HG03095 (cell line): ENCODE measurements at regions not wholly inside any gene's neighbourhood (a gene's known extent, or its start where the extent isn't known, plus 50 kb on each side); places are given as distances from the start of the nearest gene placed in this dataset.
"Not testable (repeated sequence)": the region's sequence is repeated elsewhere in the genome, so short reads cannot be mapped to it uniquely, and the experiment has no call there.

Experiments
- ATAC-seq: cut with Tn5 transposase; IDR thresholded peaks from one replicate; pipeline ENCODE4 v1.9.1; 2021; ENCODE audit warnings: moderate library complexity; ENCODE audit not compliant: unreplicated experiment

- ATAC-seq: no peak
Observed at GRCh38 chr18:30639361-30639760, 403.2 kb downstream of the DSC3 start.

GRCh38 chr18:30634249-30634648 is 408.3 kb downstream of the DSC3 start:
- no peak for ATAC-seq

DNA sequence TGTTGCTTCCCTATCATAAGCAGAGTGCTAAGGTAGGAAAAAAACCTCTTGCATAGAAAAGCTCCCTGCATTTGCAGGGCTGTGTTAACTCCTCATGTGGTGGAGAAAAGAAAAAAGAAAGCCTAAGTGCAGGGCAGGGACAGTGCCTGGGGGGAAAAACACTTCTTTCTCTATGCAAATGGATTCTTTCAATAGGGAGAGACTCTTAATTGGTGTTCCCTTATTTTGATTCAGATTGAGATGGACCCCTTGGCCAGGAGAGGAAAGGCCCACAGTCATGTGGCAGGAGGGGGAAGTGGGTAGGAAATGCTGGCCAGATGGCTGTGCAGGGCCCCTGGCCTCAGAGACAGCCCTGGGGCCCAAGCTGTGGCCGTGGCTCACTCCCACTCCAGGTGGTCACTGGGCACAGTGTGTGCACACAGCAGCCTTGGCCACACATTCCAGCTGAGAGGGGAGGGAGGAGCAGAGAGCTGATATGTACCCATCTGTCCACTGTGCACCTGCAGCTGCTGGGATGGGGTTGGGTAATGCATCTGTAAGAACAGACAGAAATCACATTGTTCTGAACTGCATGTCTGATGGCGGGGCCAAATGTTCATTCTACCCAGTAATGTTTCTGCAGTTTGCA is 410.4 kb downstream of the DSC3 start:
- no peak for ATAC-seq

GRCh38 chr18:30625961-30626360 is 416.6 kb downstream of the DSC3 start:
- ATAC-seq: no peak

- no peak for ATAC-seq
Observed at GRCh38 chr18:30623401-30624065, 419.0 kb downstream of the DSC3 start.

- ATAC-seq: no peak
Observed at GRCh38 chr18:30622635-30623034, 419.9 kb downstream of the DSC3 start.

DNA sequence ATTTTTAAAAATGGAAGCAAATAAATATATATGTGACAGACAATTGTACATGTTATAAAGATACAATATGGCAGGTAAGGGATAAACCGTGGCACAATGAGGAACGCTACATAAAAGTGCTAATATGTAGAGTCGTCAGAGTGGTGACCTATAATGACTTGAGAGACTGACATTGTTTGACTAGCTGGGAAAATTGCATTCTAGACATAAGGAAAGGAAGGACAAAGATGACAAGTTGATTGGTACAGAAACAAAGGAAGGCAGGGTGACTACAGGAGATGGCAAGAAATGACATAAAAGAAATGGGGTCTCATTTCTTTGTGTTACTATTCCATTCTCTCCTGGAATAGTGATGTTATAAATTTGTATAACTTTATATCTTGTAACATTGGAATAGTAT is 420.4 kb downstream of the DSC3 start:
- no peak for ATAC-seq

DNA sequence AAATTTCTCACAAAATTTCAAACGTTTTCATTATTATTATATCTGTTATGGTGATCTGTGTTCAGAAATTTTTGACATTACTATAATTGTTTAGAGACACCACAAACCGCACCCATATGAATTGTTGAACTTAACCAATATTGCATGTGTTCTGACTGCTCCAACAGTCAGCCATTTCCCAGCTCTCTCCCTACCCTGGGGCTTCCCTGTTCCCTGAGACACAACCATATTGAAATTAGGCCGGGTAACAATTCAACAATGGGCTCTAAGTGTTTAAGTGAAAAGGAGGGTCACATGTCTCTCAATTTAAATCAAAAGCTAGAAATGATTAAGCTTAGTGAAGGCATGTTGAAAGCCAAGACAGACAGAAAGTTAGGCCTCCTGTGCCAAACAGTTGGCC is 424.0 kb downstream of the DSC3 start:
- ATAC-seq: no peak

GRCh38 chr18:30616414-30616813 is 426.1 kb downstream of the DSC3 start:
- no peak for ATAC-seq

DNA sequence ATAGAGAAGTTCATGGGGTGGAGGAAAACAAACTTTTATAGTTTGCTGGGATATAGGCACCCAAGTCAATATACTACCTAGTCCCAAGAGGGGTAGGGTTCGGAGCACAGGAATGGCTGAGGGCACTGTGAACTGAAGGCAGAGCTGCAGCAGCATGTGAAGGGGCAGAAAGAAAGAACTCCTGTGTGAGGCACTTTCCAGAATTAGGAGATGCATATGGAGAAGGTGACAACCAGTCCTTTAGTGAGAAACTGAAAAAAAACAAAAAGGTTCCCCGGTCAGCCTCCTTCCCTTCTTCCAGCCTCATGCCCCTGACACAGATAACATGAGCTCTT is 429.1 kb downstream of the DSC3 start:
- no peak for ATAC-seq

DNA sequence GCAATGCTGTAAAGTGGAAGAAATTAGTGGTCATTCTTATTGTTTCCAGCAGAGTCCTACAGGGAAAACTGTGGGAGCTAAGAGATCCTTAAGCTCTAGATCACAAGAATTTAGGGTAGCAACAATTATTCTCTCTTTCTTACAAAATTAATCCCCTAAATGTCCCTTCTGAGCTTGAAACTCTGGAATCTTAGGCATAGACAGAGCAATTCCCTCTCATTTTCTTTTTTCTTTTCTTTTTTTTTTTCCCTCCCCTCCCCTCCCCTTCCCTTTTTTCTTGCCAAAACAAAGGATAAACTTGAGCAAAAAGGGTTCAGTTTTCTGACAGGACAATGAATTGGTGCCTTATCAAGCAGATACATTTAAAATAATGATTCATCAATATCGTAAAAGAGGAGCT is 441.0 kb downstream of the DSC3 start:
- ATAC-seq: no peak

GRCh38 chr18:30597202-30597601 is 445.3 kb downstream of the DSC3 start:
- no peak for ATAC-seq

GRCh38 chr18:30596635-30597034 is 445.9 kb downstream of the DSC3 start:
- no peak for ATAC-seq

- ATAC-seq: no peak
Observed at GRCh38 chr18:30595942-30596341, 446.6 kb downstream of the DSC3 start.

- ATAC-seq: not testable (repeated sequence)
Observed at GRCh38 chr18:30594911-30595310, 447.6 kb downstream of the DSC3 start.

GRCh38 chr18:30591462-30591861 is 451.1 kb downstream of the DSC3 start:
- ATAC-seq: no peak

GRCh38 chr18:30588673-30589164 is 453.8 kb downstream of the DSC3 start:
- no peak for ATAC-seq

DNA sequence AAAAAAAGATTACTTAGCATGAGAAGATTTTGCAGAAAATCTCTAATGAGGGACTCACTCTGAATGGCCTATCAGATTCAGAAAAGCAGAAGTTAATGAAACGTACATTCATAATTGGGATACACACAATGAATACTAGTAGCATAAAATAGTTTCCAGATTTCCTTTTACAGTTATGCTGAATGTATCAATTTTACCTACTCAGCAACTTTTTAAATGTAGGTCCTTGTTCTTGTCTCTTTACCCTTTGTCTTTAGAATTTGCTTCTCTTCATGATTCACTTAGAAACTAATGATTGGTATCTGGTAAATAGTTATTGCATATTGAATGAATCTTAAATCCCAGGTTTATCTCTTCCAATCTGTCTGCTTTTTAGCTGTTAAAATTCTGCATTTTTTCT is 458.8 kb downstream of the DSC3 start:
- ATAC-seq: no peak

DNA sequence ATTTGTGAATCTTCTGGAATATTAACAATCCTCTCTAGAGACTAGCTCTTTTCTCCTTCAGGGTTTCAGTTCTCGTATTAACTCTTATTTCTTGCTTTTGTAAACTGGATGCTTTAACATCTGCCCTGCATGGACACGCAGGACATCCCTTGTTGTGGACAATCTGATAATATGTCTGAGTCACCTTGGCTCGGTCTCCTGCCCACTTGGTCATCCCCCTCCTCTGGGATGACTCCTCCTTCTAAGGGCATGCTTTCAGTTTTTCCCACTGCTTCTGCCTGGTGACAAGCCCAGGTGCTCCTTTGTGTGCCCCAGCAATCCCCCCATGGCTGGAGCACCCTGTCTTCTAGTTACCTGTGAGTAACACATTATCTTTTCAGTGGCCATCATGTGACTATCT is 460.5 kb downstream of the DSC3 start:
- no peak for ATAC-seq

DNA sequence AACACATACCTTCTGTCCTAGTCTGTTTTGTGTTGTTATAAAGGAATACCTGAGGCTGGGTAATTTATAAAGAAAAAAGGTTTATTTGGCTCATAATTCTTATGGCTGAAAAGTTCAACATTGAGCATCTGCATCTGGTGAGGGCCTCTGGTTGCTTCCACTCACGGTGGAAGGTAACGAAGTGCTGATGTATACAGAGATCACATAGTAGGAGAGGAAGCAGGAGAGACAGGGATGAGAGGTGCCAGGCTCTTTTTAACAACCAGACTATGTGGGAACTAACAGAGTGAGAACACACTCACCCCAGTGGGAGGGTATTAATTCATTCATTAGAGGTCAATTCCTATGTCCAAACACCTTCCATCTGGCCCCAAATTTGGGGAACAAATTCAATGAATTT is 463.8 kb downstream of the DSC3 start:
- no peak for ATAC-seq

GRCh38 chr18:30572214-30572613 is 470.3 kb downstream of the DSC3 start:
- ATAC-seq: no peak

GRCh38 chr18:30568333-30568732 is 474.2 kb downstream of the DSC3 start:
- no peak for ATAC-seq

DNA sequence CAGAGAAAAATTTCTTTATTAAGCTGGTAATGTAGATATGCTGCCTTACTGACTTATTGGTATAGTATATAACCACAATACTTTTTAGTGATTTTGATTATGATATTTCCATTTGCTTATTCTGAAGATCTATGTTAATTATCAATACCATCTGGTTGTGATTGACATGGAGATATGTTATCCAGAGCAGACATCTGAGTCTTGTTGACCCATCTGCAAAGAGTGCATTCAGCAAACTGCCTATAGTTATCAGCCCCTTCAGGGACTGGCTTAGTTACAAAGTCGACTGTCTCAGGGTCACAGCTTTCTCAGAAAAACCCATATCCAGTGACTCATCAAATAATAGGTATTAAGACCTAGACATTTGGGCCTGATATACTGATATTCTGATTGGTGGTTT is 475.7 kb downstream of the DSC3 start:
- ATAC-seq: no peak
